HAP-1 (cell line): ENCODE measurements at regions not wholly inside any gene's neighbourhood (a gene's known extent, or its start where the extent isn't known, plus 50 kb on each side); places are given as distances from the start of the nearest gene placed in this dataset.
"Not testable (repeated sequence)": the region's sequence is repeated elsewhere in the genome, so short reads cannot be mapped to it uniquely, and the experiment has no call there.

Source experiments
- DNase-seq, 2 experiments: peaks; one replicate each; pipeline ENCODE4 v3.0.0-alpha.2; 2016 to 2020; ENCODE audit warnings: low spot score in 2 of 2
- H3K27me3 ChIP-seq: fragments of 250-450 bp; sonication (Bioruptor Pico); 2 replicates; pipeline ENCODE4 v1.5.1; 2020; ENCODE audit warnings: low read depth, mild to moderate bottlenecking, moderate library complexity
- H3K36me3 ChIP-seq: fragments of 250-450 bp; sonication (Bioruptor Pico); replicated peaks from 2 replicates; pipeline ENCODE4 v1.5.1; 2020; ENCODE audit warnings: mild to moderate bottlenecking
- H3K4me1 ChIP-seq: fragments of 250-450 bp; sonication (Bioruptor Pico); 2 replicates; pipeline ENCODE4 v1.5.1; 2020; ENCODE audit warnings: mild to moderate bottlenecking
- H3K4me3 ChIP-seq: fragments of 250-450 bp; sonication (Bioruptor Pico); 2 replicates; pipeline ENCODE4 v1.5.1; 2020; ENCODE audit warnings: mild to moderate bottlenecking, moderate library complexity
- H3K9me3 ChIP-seq: fragments of 250-450 bp; sonication (Bioruptor Pico); 2 replicates; pipeline ENCODE4 v1.5.1; 2020; ENCODE audit warnings: mild to moderate bottlenecking, moderate library complexity
- in situ Hi-C: fragments of 300-500 bp; cut with MboI; formaldehyde crosslinking; loops from 3 replicates; pipeline ENCODE4 v1.14.3; 2020; ENCODE audit warnings: low sequenced_read_pairs, inconsistent platforms, mixed read lengths

- in situ Hi-C loops, result no loop called here
- no peaks in the 10 kb centered on the region for H3K9me3 ChIP-seq
- H3K4me3 ChIP-seq, result no peak overlapping the region
- H3K4me1 ChIP-seq, result no peaks in the 10 kb centered on the region
- DNase-seq, result no peak
- H3K36me3 ChIP-seq, result no peaks in the 10 kb centered on the region
- no peaks in the 10 kb centered on the region for H3K27me3 ChIP-seq
Measured at GRCh38 chr10:33965795-33966581, 631.5 kb upstream of the NRP1 start.

GRCh38 chr10:33963729-33964128 lies 629.3 kb upstream of the NRP1 start:
- Histone ChIP-seq H3K27me3 (no peaks in the 10 kb centered on the region), H3K4me1 (no peaks in the 10 kb centered on the region), H3K9me3 (no peaks in the 10 kb centered on the region), H3K36me3 (no peaks in the 10 kb centered on the region), H3K4me3 (no peak overlapping the region)
- in situ Hi-C loops, result no loop called here
- DNase-seq, result no peak

DNA sequence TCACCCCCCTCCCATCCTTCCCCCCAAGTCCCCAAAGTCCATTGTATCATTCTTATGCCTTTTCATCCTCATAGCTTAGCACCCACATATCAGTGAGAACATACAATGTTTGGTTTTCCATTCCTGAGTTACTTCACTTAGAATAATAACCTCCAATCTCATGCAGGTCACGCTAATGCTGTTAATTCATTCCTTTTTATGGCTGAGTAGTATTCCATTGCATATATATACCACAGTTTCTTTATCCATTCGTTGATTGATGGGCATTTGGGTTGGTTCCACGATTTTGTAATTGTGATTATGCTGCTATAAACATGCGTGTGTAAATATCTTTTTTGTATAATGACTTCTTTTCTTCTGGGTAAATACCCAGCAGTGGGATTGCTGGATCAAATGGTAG lies 621.9 kb upstream of the NRP1 start:
- DNase-seq, H3K4me3 ChIP-seq, H3K9me3 ChIP-seq, in situ Hi-C loops, H3K27me3 ChIP-seq, H3K4me1 ChIP-seq, H3K36me3 ChIP-seq: not testable (repeated sequence)

GRCh38 chr10:33955676-33956075 lies 621.2 kb upstream of the NRP1 start:
- Histone ChIP-seq H3K9me3 (no peaks in the 10 kb centered on the region), H3K27me3 (0 out of 2 replicates have a peak, but pooled peaks cover 3% of the 10 kb centered on the region), H3K4me3 (no peak overlapping the region), H3K4me1 (no peaks in the 10 kb centered on the region), H3K36me3 (no peaks in the 10 kb centered on the region)
- in situ Hi-C loops, result no loop called here
- DNase-seq, result no peak

GRCh38 chr10:33952692-33953360 lies 618.4 kb upstream of the NRP1 start:
- in situ Hi-C loops, result no loop called here

GRCh38 chr10:33950206-33950605 lies 615.7 kb upstream of the NRP1 start:
- no peak for DNase-seq
- Histone ChIP-seq H3K36me3 (no peaks in the 10 kb centered on the region), H3K27me3 (no peaks in the 10 kb centered on the region), H3K4me3 (no peak overlapping the region), H3K4me1 (no peaks in the 10 kb centered on the region), H3K9me3 (no peaks in the 10 kb centered on the region)
- in situ Hi-C loops, result no loop called here

More at GRCh38 chr10:33952692-33953360, 618.4 kb upstream of the NRP1 start:
- no peaks in the 10 kb centered on the region for H3K9me3 ChIP-seq
- H3K27me3 ChIP-seq, result 0 out of 2 replicates have a peak, but pooled peaks cover 3% of the 10 kb centered on the region
- H3K4me3 ChIP-seq, result no peak overlapping the region
- no peaks in the 10 kb centered on the region for H3K4me1 ChIP-seq
- no peak for DNase-seq
- no peaks in the 10 kb centered on the region for H3K36me3 ChIP-seq

- Histone ChIP-seq H3K9me3 (no peaks in the 10 kb centered on the region), H3K4me1 (no peaks in the 10 kb centered on the region), H3K4me3 (no peak overlapping the region), H3K36me3 (no peaks in the 10 kb centered on the region), H3K27me3 (no peaks in the 10 kb centered on the region)
- DNase-seq, result no peak
- in situ Hi-C loops, result no loop called here
Measured at GRCh38 chr10:33947544-33947943, 613.1 kb upstream of the NRP1 start.

GRCh38 chr10:33945051-33945450 lies 610.6 kb upstream of the NRP1 start:
- H3K27me3 ChIP-seq, result no peaks in the 10 kb centered on the region
- H3K4me1 ChIP-seq, result no peaks in the 10 kb centered on the region
- H3K36me3 ChIP-seq, result no peaks in the 10 kb centered on the region
- DNase-seq, result no peak
- in situ Hi-C loops, result no loop called here
- H3K4me3 ChIP-seq, result no peak overlapping the region
- H3K9me3 ChIP-seq, result no peaks in the 10 kb centered on the region

GRCh38 chr10:33942508-33942907 lies 608.0 kb upstream of the NRP1 start:
- DNase-seq, result no peak
- Histone ChIP-seq H3K4me1 (peaks cover 5% of the 10 kb centered on the region; the same call in 1 of the 2 replicates), H3K36me3 (no peaks in the 10 kb centered on the region), H3K9me3 (no peaks in the 10 kb centered on the region), H3K27me3 (no peaks in the 10 kb centered on the region), H3K4me3 (no peak overlapping the region)
- in situ Hi-C loops, result no loop called here

DNA sequence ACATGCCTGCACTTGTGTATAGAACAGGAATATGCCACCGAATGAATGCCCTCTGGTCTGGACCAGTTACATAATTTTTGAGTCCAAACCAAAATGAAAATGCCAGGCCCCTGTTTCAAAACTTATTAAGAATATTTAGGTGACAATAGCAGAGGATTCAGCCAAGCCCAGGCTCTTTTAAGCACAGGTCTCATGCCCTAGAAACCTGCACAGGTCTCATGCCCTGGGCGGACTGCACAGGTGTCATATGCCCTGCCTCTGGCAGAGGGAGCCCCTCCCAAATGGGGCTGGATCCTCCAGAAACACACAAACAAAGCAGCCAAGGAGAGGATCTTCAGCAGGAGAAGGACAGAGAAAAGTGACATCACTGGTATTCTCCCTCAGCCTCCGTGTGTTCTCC lies 605.4 kb upstream of the NRP1 start:
- peaks cover 5% of the 10 kb centered on the region; the same call in 1 of the 2 replicates for H3K4me1 ChIP-seq
- H3K27me3 ChIP-seq, result no peaks in the 10 kb centered on the region
- no peaks in the 10 kb centered on the region for H3K36me3 ChIP-seq
- no peak for DNase-seq
- H3K4me3 ChIP-seq, result no peak overlapping the region
- in situ Hi-C loops, result no loop called here
- H3K9me3 ChIP-seq, result no peaks in the 10 kb centered on the region

DNA sequence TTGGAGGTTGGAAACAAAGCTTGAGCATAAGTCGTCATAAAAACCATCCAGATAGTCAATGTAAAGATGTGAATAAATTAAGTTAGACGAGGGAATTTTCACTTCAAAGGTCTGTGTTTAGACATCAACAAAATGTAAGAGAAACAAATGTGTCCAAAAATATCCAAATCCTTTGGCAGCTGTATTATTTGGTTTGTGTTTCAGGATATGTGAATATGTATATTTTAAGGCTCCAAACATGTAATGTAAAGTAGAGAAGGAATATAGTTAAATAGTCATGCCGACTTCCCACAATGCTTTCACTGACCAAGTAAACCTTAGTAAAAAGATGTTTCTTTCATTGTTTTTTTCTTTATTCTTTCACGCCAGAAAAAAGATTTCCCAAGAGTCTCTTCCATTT lies 604.9 kb upstream of the NRP1 start:
- in situ Hi-C loops, result no loop called here
- H3K4me1 ChIP-seq, result peaks cover 5% of the 10 kb centered on the region; the same call in 1 of the 2 replicates
- H3K27me3 ChIP-seq, result no peaks in the 10 kb centered on the region
- H3K36me3 ChIP-seq, result no peaks in the 10 kb centered on the region
- no peak overlapping the region for H3K4me3 ChIP-seq
- no peak for DNase-seq
- H3K9me3 ChIP-seq, result no peaks in the 10 kb centered on the region

DNA sequence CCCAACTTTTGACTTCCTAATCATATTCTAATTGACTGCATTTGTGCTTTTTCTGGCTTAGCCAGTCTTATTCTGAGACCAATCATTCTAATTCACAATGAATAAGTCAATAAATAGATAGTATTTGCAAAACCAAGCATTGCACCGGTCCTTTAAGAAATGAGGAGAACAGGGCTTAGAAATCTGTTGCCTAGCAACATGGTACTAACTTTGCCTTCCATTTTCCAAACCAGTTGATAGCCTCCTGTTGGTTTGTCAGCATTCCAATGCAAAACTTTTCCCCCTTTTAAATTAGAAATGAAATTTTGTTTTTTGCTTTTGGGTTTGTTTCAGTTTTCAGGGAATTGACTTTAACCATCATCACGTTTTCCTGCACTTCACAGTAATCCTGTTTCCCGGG lies 603.5 kb upstream of the NRP1 start:
- Histone ChIP-seq H3K36me3 (no peaks in the 10 kb centered on the region), H3K9me3 (no peaks in the 10 kb centered on the region), H3K4me1 (peaks cover 5% of the 10 kb centered on the region; the same call in 1 of the 2 replicates), H3K27me3 (no peaks in the 10 kb centered on the region), H3K4me3 (no peak overlapping the region)
- in situ Hi-C loops, result no loop called here
- peak in 1 of 2 experiments; percentile 43 for DNase-seq

- Histone ChIP-seq H3K36me3 (no peaks in the 10 kb centered on the region), H3K4me3 (no peak overlapping the region), H3K27me3 (no peaks in the 10 kb centered on the region), H3K9me3 (no peaks in the 10 kb centered on the region), H3K4me1 (peaks cover 5% of the 10 kb centered on the region; the same call in 1 of the 2 replicates)
- no peak for DNase-seq
- in situ Hi-C loops, result no loop called here
Measured at GRCh38 chr10:33937036-33937730, 602.7 kb upstream of the NRP1 start.

- no peak for DNase-seq
- H3K27me3 ChIP-seq, result no peaks in the 10 kb centered on the region
- no peaks in the 10 kb centered on the region for H3K36me3 ChIP-seq
Measured at GRCh38 chr10:33935350-33935749, 600.9 kb upstream of the NRP1 start.

More at GRCh38 chr10:33935350-33935749, 600.9 kb upstream of the NRP1 start:
- no peaks in the 10 kb centered on the region for H3K9me3 ChIP-seq
- peaks cover 5% of the 10 kb centered on the region; the same call in 1 of the 2 replicates for H3K4me1 ChIP-seq
- H3K4me3 ChIP-seq, result no peak overlapping the region
- in situ Hi-C loops, result no loop called here
